ENCODE measurements at regions not wholly inside any gene's neighbourhood (a gene's known extent, or its start where the extent isn't known, plus 50 kb on each side); places are given as distances from the start of the nearest gene placed in this dataset.
"Not testable (repeated sequence)": the region's sequence is repeated elsewhere in the genome, so short reads cannot be mapped to it uniquely, and the experiment has no call there.

DNA sequence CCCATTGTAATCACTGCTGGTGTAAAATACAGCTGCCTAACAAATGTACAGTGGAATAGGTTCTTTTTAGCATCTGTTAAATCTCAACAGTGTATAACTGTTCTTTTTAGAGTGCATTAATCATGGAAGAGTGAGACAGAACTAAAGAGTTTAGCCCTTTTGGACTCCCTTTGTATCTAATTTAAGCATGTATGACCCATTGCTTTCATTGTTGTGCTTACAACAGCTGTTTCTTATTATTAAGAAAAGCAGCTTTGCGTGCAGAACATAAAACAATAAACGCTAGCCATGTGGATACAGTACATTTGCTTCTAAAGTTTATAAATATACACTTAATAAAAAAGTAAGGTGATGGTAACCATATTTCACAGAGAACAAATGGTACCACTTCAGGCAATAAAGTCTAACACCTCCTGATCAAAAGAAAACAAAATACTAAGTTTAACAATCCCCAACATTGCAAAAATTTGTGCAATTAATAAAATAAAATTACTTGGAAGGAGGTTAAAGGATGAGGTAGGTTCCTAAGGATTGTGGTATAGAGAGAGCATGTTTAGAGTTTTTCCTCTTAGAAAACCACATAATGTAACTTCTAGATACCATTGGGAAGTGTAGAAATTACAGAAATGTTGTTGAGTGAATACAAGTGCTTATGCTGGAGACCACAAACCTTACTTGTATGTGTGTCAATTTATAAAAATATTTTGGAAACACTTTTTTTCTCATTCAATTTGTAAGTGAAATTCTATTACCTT, 448.7 kb downstream of the SLC6A15 start:
- no peak overlapping the region for H3K27ac Mint-ChIP-seq
- Histone ChIP-seq H4K20me1 (ENCODE audit: insufficient read depth, low read length) (no peaks in the 10 kb centered on the region), H3K4me2 (replicated peaks; ENCODE audit: extremely low read depth, low read length, poor library complexity, severe bottlenecking) (no peak overlapping the region), H3K9me3 (replicated peaks in 1 of 2; ENCODE audit: control insufficient read depth in 1 of 2, insufficient read depth in 1 of 2, low read length in 2 of 2) (no peaks in the 10 kb centered on the region), H3K4me1 (ENCODE audit: control insufficient read depth in 1 of 2, insufficient read depth in 2 of 2, low read length in 2 of 2) (no peaks in the 10 kb centered on the region), H2AFZ (ENCODE audit: insufficient read depth, low read depth, low read length, poor library complexity, severe bottlenecking) (no peak overlapping the region), H3K27ac (ENCODE audit: low read depth in 1 of 2, low read length in 2 of 2) (no peak overlapping the region), H3K79me2 (ENCODE audit: insufficient read depth, low read length) (no peaks in the 10 kb centered on the region), H3K27me3 (ENCODE audit: control insufficient read depth in 2 of 2, insufficient read depth in 2 of 2, low read length in 2 of 2) (no peaks in the 10 kb centered on the region), H3K9ac (ENCODE audit: insufficient read depth, low read length, poor library complexity, severe bottlenecking) (no peak overlapping the region), H3K36me3 (replicated peaks in 1 of 2; ENCODE audit: control insufficient read depth in 1 of 2, insufficient read depth in 2 of 2, low read length in 2 of 2) (no peaks in the 10 kb centered on the region), H3K4me3 (replicated peaks in 1 of 3; ENCODE audit: low read depth in 2 of 3, low read length in 3 of 3) (no peak overlapping the region)
- no peaks in the 10 kb centered on the region for H3K9me3 Mint-ChIP-seq
- no peaks in the 10 kb centered on the region for H3K27me3 Mint-ChIP-seq (ENCODE audit: low read depth in 3 of 3)
- H3K4me3 Mint-ChIP-seq = no peak overlapping the region
- no peaks in the 10 kb centered on the region for H3K36me3 Mint-ChIP-seq
- no peaks in the 10 kb centered on the region for H3K4me1 Mint-ChIP-seq
- TF ChIP-seq, protein P1, sequence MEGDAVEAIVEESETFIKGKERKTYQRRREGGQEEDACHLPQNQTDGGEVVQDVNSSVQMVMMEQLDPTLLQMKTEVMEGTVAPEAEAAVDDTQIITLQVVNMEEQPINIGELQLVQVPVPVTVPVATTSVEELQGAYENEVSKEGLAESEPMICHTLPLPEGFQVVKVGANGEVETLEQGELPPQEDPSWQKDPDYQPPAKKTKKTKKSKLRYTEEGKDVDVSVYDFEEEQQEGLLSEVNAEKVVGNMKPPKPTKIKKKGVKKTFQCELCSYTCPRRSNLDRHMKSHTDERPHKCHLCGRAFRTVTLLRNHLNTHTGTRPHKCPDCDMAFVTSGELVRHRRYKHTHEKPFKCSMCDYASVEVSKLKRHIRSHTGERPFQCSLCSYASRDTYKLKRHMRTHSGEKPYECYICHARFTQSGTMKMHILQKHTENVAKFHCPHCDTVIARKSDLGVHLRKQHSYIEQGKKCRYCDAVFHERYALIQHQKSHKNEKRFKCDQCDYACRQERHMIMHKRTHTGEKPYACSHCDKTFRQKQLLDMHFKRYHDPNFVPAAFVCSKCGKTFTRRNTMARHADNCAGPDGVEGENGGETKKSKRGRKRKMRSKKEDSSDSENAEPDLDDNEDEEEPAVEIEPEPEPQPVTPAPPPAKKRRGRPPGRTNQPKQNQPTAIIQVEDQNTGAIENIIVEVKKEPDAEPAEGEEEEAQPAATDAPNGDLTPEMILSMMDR (IDR thresholded peaks at IDR 0.05) = no peak
- no peak for DNase-seq
- no CpG with 5 or more reads among the region's 2 CpGs for WGBS (ENCODE audit: insufficient coverage)
- intact Hi-C loops (cut with micrococcal nuclease) = no loop called here

DNA sequence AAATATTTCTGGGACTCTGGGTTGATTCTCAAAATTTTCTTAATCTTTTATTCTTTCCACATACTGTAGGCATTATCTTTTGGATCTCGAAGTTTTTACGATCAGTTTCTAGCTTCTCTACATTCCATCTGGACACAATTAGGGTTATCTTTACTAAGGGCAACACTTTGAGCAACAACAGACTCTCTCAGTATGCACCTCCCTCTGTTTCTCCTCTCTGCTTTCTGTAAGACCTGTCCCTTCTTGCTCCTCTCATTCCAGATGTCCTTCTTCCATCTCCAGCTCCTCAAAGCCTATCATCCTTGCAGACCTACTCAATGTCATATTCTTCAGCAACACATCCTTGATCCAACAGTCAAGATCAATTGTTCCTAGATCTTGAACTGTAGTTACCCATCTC, 457.0 kb downstream of the SLC6A15 start:
- no peak overlapping the region for H3K4me3 Mint-ChIP-seq
- no peak overlapping the region for H3K9ac ChIP-seq (ENCODE audit: insufficient read depth, low read length, poor library complexity, severe bottlenecking)
- no peak overlapping the region for H3K27ac Mint-ChIP-seq
- H3K4me2 ChIP-seq (replicated peaks; ENCODE audit: extremely low read depth, low read length, poor library complexity, severe bottlenecking) = no peak overlapping the region
- TF ChIP-seq, protein P1 (IDR thresholded peaks at IDR 0.05) = no peak
- H3K79me2 ChIP-seq (ENCODE audit: insufficient read depth, low read length) = no peaks in the 10 kb centered on the region
- no peaks in the 10 kb centered on the region for H3K9me3 ChIP-seq (replicated peaks in 1 of 2; ENCODE audit: control insufficient read depth in 1 of 2, insufficient read depth in 1 of 2, low read length in 2 of 2)
- H3K27me3 Mint-ChIP-seq (ENCODE audit: low read depth in 3 of 3) = peaks cover 0 to 2% (median 0%) of the 10 kb centered on the region in 3 donors
- H3K9me3 Mint-ChIP-seq = peaks cover 0 to 1% (median 0%) of the 10 kb centered on the region in 7 donors
- no peaks in the 10 kb centered on the region for H3K36me3 Mint-ChIP-seq
- H3K4me1 ChIP-seq (ENCODE audit: control insufficient read depth in 1 of 2, insufficient read depth in 2 of 2, low read length in 2 of 2) = no peaks in the 10 kb centered on the region
- DNase-seq = no peak
- H3K27ac ChIP-seq (ENCODE audit: low read depth in 1 of 2, low read length in 2 of 2) = no peak overlapping the region
- intact Hi-C loops (cut with micrococcal nuclease) = no loop called here
- WGBS (ENCODE audit: insufficient coverage) = no CpG with 5 or more reads among the region's 2 CpGs
- H3K4me1 Mint-ChIP-seq = no peaks in the 10 kb centered on the region
- no peaks in the 10 kb centered on the region for H3K36me3 ChIP-seq (replicated peaks in 1 of 2; ENCODE audit: control insufficient read depth in 1 of 2, insufficient read depth in 2 of 2, low read length in 2 of 2)
- H3K4me3 ChIP-seq (replicated peaks in 1 of 3; ENCODE audit: low read depth in 2 of 3, low read length in 3 of 3) = no peak overlapping the region
- H4K20me1 ChIP-seq (ENCODE audit: insufficient read depth, low read length) = no peaks in the 10 kb centered on the region
- H2AFZ ChIP-seq (ENCODE audit: insufficient read depth, low read depth, low read length, poor library complexity, severe bottlenecking) = no peak overlapping the region
- no peaks in the 10 kb centered on the region for H3K27me3 ChIP-seq (ENCODE audit: control insufficient read depth in 2 of 2, insufficient read depth in 2 of 2, low read length in 2 of 2)

DNA sequence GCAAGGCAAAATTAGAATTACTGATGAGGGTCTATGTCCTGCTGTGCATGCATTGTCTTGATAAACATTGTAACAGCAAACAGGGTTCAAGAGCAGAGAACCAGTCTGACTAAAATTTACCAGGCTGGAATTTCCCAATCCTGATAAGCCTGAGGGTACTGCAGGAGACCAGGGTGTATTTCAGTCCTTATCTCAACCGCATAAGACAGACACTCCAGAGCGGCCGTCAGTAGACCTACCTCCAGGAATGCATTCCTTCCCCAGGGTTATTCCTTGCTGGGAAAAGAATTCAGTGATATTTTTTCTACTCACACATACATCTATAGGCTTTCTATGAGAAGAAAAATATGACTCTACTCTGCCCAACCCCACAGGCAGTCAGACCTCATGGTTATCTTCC, 466.1 kb downstream of the SLC6A15 start:
- H3K9ac ChIP-seq (ENCODE audit: insufficient read depth, low read length, poor library complexity, severe bottlenecking); H3K4me1 ChIP-seq (ENCODE audit: control insufficient read depth in 1 of 2, insufficient read depth in 2 of 2, low read length in 2 of 2); H3K27me3 ChIP-seq (ENCODE audit: control insufficient read depth in 2 of 2, insufficient read depth in 2 of 2, low read length in 2 of 2); H3K27me3 Mint-ChIP-seq (ENCODE audit: low read depth in 3 of 3); H3K9me3 Mint-ChIP-seq; intact Hi-C loops (cut with micrococcal nuclease); H3K9me3 ChIP-seq (replicated peaks in 1 of 2; ENCODE audit: control insufficient read depth in 1 of 2, insufficient read depth in 1 of 2, low read length in 2 of 2); H3K4me3 ChIP-seq (replicated peaks in 1 of 3; ENCODE audit: low read depth in 2 of 3, low read length in 3 of 3); H3K36me3 Mint-ChIP-seq; H4K20me1 ChIP-seq (ENCODE audit: insufficient read depth, low read length); H3K36me3 ChIP-seq (replicated peaks in 1 of 2; ENCODE audit: control insufficient read depth in 1 of 2, insufficient read depth in 2 of 2, low read length in 2 of 2); DNase-seq; H2AFZ ChIP-seq (ENCODE audit: insufficient read depth, low read depth, low read length, poor library complexity, severe bottlenecking); H3K4me2 ChIP-seq (replicated peaks; ENCODE audit: extremely low read depth, low read length, poor library complexity, severe bottlenecking); H3K27ac Mint-ChIP-seq; H3K4me3 Mint-ChIP-seq; H3K79me2 ChIP-seq (ENCODE audit: insufficient read depth, low read length); H3K27ac ChIP-seq (ENCODE audit: low read depth in 1 of 2, low read length in 2 of 2); H3K4me1 Mint-ChIP-seq: not testable (repeated sequence)
- WGBS (ENCODE audit: insufficient coverage) = no CpG with 5 or more reads among the region's 3 CpGs

Measured in CD14-positive monocyte (primary cell).